ENCODE measurements at regions not wholly inside any gene's neighbourhood (a gene's known extent, or its start where the extent isn't known, plus 50 kb on each side); places are given as distances from the start of the nearest gene placed in this dataset.
"Not testable (repeated sequence)": the region's sequence is repeated elsewhere in the genome, so short reads cannot be mapped to it uniquely, and the experiment has no call there.

DNA sequence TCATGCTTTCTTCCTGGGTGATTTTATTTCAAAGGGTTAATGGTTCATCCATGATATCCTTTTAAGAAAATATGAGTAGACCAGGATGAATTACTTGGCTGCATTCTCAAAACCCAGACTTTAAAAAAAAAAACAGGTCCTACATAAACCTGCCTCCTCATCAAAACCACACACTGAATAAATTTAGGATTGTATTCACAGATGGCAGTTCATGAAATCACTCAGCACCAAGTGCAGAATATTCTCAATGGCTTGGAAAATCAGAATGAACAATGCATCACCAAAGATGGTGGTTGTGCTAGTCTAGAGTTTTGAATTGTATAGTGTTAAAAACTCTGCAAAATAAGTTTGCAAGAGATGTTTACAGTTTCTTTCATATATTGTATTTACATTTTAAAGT is 145.4 kb upstream of the GRAMD2B start:
- DNase-seq = no peak

DNA sequence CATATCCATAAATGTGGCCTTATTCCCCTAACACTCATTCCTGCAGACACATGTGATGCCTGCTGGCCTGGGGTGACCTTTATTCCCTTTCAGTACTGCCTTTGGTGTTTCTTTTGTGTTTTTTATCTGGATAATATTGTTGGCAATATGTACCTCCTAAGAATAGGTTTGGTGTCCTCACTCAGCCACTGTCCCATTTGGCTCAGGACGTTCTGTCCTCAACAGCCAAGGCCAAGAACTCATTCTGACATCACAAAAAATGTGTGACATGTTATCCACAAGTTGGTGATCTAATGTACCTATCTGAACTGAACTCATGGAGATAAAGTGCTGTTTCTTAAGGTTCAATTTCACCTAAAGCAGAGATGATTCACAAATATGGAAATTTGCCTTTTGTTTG is 142.9 kb upstream of the GRAMD2B start:
- no peak for DNase-seq

DNA sequence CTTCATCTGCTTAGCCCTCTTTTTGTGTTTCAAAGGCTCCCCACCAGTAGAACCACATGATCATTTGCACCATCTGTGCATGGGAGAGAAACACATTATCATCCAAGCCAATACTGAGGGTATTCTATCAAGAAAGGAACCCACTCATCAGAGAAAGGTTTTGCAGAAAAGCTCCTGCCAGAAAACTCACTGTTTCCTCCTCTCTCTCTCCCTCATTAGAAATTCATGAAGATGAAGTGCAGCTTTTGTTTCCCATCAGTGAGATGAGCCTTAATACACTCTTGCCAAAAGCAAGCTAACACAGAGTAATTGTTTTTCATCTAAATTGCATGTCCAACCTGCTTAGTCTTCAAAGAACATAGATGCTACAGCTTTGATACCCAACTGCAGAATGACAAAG is 142.4 kb upstream of the GRAMD2B start:
- no peak for DNase-seq

DNA sequence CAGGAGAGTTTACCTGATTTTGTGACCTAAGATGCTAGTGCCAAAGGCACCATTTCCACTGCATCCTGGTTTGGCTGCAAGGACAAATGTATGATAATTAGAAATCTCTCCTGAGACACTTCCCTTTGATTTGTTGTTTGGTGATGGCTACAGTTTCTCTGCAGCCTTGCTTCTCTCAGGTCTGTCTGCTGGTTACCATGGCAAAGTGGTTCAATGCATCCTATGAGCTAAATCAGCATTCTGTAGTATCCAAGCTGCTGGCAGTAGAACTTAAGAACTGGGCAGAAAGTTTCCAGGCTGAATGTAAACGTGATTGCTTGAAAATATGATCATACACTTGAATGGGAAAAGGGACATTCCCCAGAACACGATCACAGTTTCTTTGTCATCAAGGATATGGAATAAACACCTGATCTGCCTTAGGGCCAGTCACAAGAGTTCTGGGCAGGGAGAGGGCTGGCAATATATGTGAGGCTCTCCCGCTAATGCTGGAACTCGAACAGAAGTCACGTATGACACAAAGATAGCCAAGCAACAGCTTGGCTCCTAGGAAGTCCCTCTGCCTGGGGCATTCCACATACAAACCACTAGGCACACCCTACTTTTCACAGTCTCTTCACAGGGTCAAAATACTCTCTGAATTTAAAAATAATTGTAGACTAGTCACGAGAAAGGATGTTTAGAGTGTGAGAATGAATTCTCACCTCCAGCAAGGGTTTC is 138.1 kb upstream of the GRAMD2B start:
- DNase-seq = no peak

DNA sequence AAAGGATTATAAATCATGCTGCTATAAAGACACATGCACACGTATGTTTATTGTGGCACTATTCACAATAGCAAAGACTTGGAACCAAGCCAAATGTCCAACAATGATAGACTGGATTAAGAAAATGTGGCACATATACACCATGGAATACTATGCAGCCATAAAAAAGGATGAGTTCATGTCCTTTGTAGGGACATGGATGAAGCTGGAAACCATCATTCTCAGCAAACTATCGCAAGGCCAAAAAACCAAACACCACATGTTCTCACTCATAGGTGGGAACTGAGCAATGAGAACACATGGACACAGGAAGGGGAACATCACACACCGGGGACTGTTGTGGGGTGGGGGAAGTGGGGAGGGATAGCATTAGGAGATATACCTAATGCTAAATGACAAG is 127.1 kb upstream of the GRAMD2B start:
- not testable (repeated sequence) for DNase-seq

DNA sequence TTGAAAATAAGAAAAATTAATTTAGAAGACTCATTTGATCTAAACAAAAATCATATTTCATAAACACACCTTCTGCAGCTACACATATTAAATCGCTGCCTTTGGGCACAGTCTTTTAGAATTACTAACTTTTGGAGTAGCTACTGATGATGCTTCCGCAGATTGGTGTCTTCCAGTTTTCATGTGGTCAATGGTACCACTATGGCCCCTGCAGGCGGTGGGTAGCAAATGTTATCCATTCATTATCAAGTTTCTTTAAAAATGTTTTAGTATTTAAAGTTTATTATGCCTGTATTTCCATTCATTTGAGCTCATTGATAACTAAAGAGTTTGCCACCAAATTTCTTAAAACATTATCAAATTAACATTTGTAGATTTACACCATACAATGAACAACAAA is 122.9 kb upstream of the GRAMD2B start:
- no peak for DNase-seq

DNA sequence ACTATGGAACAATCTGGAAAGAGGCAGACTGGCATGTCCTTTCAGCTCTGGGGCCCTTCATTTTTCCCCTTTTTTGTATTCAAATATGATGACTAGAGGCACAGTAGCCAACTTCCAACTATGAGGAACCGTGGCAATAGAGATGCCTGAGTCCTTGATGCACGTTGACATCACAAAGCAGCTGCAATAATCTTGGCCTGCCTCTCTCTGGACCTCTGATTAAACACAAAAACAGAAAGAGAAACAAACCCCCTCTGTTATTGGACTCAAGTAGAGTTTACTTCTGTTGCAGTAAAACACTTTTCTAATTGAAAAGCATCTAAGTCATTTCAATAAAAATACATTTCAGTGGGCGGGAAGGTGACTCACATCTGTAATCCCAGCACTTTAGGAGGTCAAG is 122.2 kb upstream of the GRAMD2B start:
- no peak for DNase-seq

DNA sequence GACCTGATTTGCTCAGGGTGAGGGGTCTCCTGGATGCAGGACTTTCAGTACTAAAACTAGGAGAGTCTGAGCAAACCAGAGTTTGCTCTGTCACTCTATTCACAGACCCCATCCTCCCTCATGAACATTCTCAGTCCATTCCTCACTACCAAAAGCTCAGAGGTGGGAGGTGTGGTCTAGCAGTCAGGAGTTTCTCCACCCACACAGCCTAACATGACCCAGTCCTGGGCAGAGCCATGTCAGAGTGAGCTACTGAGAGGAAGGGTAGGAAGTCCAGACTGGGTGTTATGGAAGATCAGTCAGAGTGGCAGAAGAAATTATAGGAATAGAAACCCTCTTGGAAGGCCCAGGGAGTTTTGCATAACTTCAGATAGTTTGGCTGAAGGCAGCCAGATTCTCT is 113.3 kb upstream of the GRAMD2B start:
- DNase-seq = no peak

DNA sequence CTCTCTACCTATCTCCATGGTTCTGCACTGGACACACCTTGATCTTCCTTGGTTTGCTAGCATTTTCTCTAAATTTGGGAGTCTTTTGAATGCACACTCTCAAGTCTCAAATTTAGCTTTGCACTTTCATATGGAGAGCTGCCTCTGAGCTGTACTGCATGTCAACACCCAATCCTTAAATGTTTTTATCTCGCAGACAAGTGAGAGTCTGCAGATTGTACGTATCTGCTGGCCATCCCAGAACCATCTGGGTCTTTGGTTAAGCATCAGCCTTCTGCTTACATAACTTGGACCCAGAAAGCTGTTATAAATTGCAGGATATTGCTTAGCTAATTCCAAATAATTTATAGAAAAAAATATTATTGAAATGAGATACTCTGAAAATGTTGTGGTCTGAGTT is 111.4 kb upstream of the GRAMD2B start:
- no peak for DNase-seq

DNA sequence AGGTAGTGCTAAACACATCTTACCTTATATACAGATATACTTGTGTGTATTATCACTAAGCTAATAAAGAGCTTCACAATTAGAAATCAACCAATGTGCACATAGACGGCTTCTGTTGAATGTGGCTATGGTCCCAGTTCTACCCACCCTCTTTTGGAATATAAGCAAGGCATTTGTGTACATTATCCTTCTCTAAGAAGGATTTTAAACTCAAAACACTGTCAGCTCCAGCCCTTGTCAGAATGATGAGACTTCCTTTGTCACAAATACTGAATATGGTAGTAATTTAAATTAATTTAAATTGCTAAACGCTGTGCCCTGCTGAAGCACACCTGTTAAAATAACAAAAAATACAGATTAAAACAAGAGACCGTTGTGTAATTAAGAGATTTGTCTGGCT is 107.9 kb upstream of the GRAMD2B start:
- DNase-seq = no peak

DNA sequence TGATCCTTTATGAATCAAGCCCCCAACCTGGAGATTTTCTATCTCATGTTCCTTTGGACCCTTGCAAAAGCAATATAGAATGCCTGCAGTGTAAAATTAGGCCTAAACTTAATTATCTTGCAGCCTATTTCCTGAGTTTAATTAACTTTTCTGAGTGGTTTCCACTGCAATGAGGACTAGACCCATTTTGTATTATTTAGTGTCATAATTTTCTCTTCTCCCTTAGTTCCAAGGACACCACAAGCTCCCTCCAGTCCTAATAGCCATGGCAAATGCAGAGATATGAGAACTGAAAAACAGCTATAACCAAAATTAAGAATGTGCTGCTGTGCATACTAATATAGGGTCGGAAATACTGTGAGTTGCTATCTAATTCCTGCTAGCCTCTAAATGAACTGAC is 90.9 kb upstream of the GRAMD2B start:
- DNase-seq = no peak

DNA sequence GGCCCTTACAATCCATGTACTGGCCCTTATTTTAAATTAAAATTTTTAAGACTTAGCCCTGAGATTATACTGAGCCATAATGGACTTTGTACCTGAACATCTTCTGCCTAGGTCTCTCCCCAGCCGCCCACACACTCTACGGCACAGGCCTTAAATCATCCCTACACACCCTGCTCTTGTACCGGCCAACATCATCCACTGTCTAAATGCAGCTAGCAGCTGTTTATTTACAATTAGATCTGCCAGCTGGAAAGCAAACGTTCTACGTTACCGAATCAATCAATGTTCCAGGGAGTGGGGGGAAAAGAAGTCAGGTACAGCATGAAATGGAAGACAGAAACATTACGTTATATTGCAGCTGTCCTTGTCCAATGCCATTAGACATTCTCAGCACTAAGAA is 88.4 kb upstream of the GRAMD2B start:
- no peak for DNase-seq

DNA sequence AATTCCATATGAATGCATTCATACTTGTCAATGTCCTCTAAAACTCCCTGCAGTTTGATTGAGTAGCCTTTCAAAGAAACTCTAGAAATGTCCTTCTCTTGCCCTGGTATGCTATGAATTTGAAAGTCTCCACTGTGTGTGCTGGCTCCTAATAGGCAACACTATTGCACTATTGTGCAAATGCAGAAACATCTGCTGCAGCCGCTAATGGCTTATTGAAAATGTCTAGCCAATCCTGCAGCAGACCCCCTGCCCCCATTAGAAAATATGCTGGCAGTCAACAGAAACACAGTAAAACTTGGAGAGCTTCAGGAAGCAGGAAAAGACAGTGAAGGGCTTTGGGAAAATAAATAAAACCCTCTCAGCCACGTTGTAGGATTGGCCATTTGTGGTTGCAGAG is 87.3 kb upstream of the GRAMD2B start:
- DNase-seq = no peak

DNA sequence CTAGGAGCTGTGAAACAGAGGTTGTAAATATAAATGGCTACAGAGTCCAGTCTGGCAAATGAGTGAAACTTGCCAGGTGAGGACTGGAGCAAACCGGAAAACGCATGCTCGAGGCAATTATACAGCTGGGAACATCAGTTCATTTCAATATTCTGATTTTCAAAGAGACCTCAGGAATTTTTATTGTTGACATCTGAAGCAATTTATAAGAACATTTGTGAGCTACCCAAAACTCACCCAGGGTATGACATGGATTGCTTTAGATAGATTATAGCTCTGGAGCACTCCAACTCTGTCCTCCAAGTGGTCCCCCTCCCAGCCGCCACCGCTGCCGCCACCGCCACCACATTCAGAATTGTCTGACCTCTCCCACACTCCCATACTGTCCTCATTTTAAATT is 84.6 kb upstream of the GRAMD2B start:
- DNase-seq = no peak

DNA sequence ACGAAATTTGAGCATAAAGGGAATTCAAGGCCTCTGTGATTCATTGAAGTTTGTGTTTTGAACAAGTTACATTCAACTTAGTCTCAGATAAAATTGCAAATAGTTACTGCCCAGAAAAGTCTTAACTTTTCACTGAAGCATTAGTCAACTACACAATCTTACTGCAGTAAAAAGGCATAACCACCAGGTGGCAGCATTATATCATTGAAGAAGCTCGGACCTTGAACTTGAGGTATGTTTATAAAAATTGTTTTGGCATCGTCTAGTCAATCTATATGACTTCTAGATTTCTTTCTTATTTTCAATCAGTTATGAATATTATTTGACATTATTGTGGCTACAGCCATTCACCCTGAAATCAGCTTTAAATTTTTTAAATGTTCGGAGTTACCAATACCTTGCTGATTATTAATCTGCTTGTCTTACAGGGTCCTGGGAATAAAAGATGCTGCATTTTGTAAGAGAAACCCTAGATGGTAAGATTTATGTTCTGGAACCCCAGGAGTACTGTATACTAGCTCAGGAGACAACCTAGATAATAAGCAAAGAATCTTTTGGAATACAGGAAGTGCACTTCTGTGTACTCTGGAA is 83.9 kb upstream of the GRAMD2B start:
- peak; percentile 79 for DNase-seq

DNA sequence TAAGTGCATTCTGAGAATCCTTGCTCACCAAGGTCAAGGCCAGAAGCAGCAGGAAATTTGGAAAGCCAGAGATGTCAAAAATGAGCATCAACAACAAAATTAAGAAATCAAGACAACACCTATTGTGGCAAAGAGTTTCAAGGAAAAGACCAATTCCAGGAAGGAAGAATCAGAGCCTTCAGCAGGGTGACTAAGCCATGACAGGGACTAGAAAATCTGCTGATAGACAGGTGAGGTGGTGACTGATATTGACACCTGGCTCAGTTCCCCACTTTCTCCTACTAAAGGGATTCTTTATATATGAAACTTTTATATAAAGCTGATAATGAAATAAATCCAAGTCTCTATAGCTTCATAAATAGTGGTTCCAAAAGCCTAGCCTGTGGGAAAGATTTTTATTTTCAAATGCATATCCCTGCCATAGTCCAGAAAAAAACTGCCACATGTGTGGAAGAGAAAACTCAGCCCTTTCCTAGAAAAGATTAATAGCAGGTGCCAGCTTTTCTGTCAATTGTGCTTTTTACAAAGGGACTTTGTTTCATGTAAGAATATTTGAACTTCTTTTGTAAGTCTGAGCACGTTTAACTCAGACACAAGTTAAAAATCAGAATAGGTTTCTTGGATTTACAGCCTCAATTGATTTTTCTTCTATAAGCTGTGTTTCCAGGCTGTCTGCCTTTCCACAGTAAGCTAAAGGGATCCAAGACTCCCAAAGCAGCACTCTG is 81.1 kb upstream of the GRAMD2B start:
- DNase-seq = no peak

DNA sequence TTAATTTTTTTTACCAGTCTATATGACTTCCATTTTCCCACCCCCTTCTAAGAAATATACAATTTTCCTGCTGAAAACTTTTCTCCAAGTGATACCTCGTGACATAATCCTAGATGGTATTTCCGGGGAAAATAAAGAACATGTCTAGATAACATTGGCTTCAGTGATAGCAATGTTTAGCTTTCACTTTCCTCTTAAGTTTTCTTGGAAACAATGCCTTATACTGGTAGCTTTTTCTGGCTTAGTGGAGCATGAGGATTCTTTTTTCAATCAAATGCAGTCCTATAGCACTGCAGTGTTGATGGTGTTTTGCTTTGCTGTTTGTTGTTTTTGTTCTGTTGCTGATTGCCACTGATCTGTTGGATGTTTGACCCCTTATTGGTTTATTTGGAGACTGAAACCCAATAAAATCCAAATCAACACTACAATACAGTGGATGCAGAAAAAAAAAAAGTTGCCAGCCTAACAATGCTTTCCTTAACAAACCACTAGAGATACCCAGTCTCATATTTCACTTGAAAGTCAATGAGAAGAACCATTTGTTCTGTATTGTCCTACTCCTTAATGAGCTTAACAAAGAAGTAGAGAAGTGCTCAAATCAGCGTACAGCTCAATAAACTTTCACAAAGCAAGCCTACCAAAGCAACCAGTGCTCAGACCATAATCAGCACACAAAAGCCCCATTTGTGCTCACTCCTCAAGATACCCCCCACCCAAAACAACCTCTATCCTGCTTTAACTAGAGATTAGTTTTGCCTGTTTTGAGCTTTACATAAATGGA is 74.2 kb upstream of the GRAMD2B start:
- DNase-seq = no peak

DNA sequence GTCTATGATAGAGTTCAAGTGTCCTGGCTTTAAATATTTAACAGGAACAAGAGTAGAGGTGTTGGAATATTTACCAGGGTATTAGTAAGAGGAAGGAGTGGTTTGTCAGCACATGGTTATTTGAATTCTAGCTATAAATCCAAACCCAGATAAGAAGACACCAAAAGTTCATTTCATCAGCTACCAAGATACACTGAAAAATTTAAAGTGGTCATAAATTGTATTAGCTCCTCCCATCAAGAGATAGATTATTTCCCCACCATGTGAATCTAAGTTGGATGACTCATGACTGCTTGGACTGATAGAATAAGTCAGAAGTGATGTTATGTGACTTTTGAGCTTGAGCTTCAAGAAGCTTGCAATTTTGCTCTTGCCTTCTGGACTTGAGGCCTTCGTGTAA is 72.1 kb upstream of the GRAMD2B start:
- no peak for DNase-seq

DNA sequence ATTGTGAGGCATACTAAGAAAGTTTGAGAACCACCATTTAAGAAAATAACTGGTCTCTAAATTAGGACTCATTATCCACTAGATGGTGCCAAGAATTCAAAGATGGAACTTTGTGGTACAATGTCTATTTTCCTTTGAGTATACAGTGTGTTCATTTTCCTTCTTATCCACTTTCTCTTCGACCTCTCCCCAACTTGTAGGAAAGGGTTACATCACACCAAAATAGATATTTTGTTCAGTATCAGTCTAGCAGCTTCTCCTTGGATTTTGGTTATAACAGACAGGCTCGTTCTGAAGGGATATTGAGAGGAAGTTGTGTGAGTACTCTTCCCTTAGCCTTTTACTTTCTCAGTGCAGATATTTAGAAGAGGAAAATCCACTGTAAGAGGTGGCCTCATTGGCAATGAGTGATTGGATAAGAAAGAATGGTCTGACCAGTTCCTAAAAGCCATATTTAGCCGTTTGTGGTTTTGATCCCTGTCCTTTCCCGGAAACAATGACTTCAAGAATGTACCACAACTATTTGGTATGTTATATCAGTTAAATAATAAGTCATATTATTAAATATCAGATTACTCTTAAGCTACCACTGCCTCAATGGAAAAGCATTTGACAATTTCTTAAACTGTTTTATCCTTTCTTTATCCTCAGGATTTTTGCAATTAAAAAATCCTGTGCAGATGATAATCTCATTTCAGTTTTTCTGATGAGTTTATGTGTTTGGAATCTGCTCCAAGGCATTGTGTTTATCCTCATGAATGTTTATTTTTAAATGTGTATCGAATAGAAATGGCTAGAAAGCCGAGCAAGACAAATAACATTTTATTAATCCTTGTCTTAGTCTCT is 69.0 kb upstream of the GRAMD2B start:
- DNase-seq = peak; percentile 62

DNA sequence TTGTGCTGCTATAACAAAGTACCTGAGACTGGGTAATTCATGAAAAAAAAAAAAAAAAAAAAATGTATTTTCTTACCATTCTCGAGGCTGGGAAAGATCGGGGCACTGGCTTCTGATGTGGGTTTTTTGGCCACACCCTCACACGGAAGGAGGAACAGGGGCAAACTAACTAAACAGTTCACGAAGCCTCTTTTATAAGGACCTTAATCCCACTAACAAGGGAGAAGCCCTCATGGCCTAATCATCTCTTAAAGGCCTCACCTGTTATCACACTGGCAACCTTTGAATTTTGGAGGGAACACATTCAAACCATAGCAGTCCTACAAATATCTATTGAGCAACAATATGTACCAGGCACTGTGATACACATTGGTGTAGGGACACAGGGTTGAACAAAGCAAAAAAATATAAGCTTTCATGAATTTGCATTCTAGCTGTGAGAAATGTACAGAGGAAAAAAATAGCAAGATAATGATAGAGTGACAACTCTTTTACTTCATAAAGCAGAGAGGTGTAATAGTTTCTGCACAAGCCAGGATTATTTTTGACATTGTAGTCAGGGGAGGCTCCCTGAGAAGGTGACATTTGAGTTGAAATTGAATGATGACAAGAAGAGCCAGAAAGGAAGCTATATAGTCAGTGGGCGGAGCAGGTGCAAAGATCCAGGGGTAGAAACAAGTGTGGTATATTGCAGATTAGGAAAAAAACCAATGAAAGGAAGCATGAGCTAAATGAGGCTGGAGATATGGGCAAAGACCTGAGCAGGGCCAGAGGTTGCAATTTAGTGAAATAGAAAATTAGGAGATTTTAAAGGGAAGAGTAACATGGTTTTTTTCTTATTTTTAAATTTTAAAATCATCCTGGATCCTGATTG is 68.1 kb upstream of the GRAMD2B start:
- DNase-seq = no peak

DNA sequence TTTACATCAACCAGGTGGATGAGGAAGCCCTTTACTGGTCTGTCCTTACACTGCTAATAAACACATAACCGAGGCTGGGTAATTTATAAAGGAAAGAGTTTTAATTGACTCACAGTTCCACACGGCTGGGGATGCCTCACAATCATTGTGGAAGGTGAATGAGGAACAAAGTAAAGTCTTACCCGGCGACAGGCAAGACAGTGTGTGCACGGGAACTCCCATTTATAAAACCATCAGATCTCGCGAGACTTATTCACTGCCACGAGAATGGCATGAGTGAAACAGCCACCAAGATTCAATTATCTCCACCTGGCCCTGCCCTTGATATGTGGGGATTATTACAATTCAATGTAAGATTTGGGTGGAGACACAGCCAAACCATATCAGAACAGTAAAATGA is 67.3 kb upstream of the GRAMD2B start:
- DNase-seq = no peak
